ENCODE measurements at regions not wholly inside any gene's neighbourhood (a gene's known extent, or its start where the extent isn't known, plus 50 kb on each side); places are given as distances from the start of the nearest gene placed in this dataset.

GRCh38 chr12:126558810-126559209 lies 1493.6 kb downstream of the AACS start:
- Histone ChIP-seq H3K27ac (replicated peaks in 1 of 4) (no peak overlapping the region), H3K36me3 (no peaks in the 10 kb centered on the region), H3K4me1 (no peaks in the 10 kb centered on the region), H3K9me3 (peaks cover 0 to 9% (median 2%) of the 10 kb centered on the region in 4 donors), H3K27me3 (no peaks in the 10 kb centered on the region), H3K4me3 (no peak overlapping the region)
- TF ChIP-seq CTCF (IDR thresholded peaks at IDR 0.05) (no peak), POLR2A (IDR thresholded peaks at IDR 0.05; ENCODE audit: low read depth) (no peak), EP300 (IDR thresholded peaks at IDR 0.05) (no peak), POLR2AphosphoS5 (IDR thresholded peaks at IDR 0.05) (no peak)
- intact Hi-C loops (cut with DNase I): no loop called here
- DNase-seq (ENCODE audit: extremely low spot score): no peak
- 68% methylated on average over 3 of the region's 3 CpGs for WGBS

GRCh38 chr12:126567016-126567415 lies 1501.8 kb downstream of the AACS start:
- WGBS: 97% methylated on average over 4 of the region's 18 CpGs
- H3K4me1 ChIP-seq: no peaks in the 10 kb centered on the region
- no peak for DNase-seq (ENCODE audit: extremely low spot score)
- no peaks in the 10 kb centered on the region for H3K36me3 ChIP-seq
- H3K27me3 ChIP-seq: no peaks in the 10 kb centered on the region
- H3K9me3 ChIP-seq: no peaks in the 10 kb centered on the region
- intact Hi-C loops (cut with DNase I): no loop called here
- no peak overlapping the region for H3K27ac ChIP-seq (replicated peaks in 1 of 4)
- no peak for TF ChIP-seq POLR2A (IDR thresholded peaks at IDR 0.05; ENCODE audit: low read depth)
- no peak overlapping the region for H3K4me3 ChIP-seq

- intact Hi-C loops (cut with DNase I): no loop called here
- Histone ChIP-seq H3K27ac (replicated peaks in 1 of 4) (no peak overlapping the region), H3K9me3 (peaks cover 0 to 2% (median 0%) of the 10 kb centered on the region in 4 donors), H3K36me3 (no peaks in the 10 kb centered on the region), H3K4me3 (no peak overlapping the region), H3K27me3 (no peaks in the 10 kb centered on the region), H3K4me1 (no peaks in the 10 kb centered on the region)
- DNase-seq (ENCODE audit: extremely low spot score): no peak
- WGBS: 84% methylated on average over 5 of the region's 5 CpGs
- TF ChIP-seq CTCF (IDR thresholded peaks at IDR 0.05) (no peak), EP300 (IDR thresholded peaks at IDR 0.05) (no peak), POLR2AphosphoS5 (IDR thresholded peaks at IDR 0.05) (no peak), POLR2A (IDR thresholded peaks at IDR 0.05; ENCODE audit: low read depth) (no peak)
Measured at GRCh38 chr12:126569706-126570105, 1504.5 kb downstream of the AACS start.

- H3K9me3 ChIP-seq: peaks cover 0 to 3% (median 0%) of the 10 kb centered on the region in 4 donors
- H3K27ac ChIP-seq (replicated peaks in 1 of 4): no peak overlapping the region
- intact Hi-C loops (cut with DNase I): no loop called here
- no peaks in the 10 kb centered on the region for H3K4me1 ChIP-seq
- H3K36me3 ChIP-seq: no peaks in the 10 kb centered on the region
- H3K27me3 ChIP-seq: no peaks in the 10 kb centered on the region
- DNase-seq (ENCODE audit: extremely low spot score): no peak
- WGBS: 37% methylated on average over 3 of the region's 3 CpGs
- no peak for TF ChIP-seq POLR2A (IDR thresholded peaks at IDR 0.05; ENCODE audit: low read depth)
- TF ChIP-seq EP300 (IDR thresholded peaks at IDR 0.05): no peak
- no peak for TF ChIP-seq CTCF (IDR thresholded peaks at IDR 0.05)
- TF ChIP-seq POLR2AphosphoS5 (IDR thresholded peaks at IDR 0.05): no peak
- H3K4me3 ChIP-seq: no peak overlapping the region
Measured at GRCh38 chr12:126570566-126570965, 1505.3 kb downstream of the AACS start.

DNA sequence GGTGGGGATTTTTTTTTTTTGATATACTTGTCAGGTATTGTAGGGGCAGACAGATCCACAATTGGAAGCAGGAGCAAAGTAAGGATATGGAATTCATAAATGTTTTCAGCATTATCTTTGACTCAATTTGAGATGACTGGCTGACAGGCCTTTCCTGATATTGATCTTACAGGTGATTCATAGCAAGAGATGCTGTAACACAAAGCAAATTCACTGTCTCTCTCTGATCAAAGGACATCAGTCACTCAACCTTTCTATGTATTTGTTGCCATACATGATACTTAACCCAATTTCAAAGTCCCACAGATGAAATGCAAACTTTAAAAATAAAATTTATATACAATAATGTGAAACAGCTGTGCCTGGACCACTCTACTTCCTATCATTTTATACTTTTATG lies 1506.9 kb downstream of the AACS start:
- Histone ChIP-seq H3K4me3 (no peak overlapping the region), H3K27me3 (no peaks in the 10 kb centered on the region), H3K4me1 (no peaks in the 10 kb centered on the region), H3K27ac (replicated peaks in 1 of 4) (no peak overlapping the region), H3K9me3 (peaks cover 0 to 3% (median 0%) of the 10 kb centered on the region in 4 donors), H3K36me3 (no peaks in the 10 kb centered on the region)
- intact Hi-C loops (cut with DNase I): no loop called here
- no peak for TF ChIP-seq EP300 (IDR thresholded peaks at IDR 0.05)
- no peak for TF ChIP-seq POLR2A (IDR thresholded peaks at IDR 0.05; ENCODE audit: low read depth)
- TF ChIP-seq POLR2AphosphoS5 (IDR thresholded peaks at IDR 0.05): no peak
- no peak for TF ChIP-seq CTCF (IDR thresholded peaks at IDR 0.05)
- no peak for DNase-seq (ENCODE audit: extremely low spot score)
